SK-MEL-5 (cell line): ENCODE measurements at regions not wholly inside any gene's neighbourhood (a gene's known extent, or its start where the extent isn't known, plus 50 kb on each side); places are given as distances from the start of the nearest gene placed in this dataset.

Source experiments
- DNase-seq: peaks from one replicate; pipeline ENCODE4 v3.0.0-alpha.2; 2016; ENCODE audit warnings: low read depth, low spot score
- in situ Hi-C: cut with HindIII; loops from 2 replicates; pipeline ENCODE4 v1.10.0; 2016; ENCODE audit warnings: low sequenced_read_pairs, high pct_unique_total_duplicates, low pct_unique_long_range_greater_than_20kb

DNA sequence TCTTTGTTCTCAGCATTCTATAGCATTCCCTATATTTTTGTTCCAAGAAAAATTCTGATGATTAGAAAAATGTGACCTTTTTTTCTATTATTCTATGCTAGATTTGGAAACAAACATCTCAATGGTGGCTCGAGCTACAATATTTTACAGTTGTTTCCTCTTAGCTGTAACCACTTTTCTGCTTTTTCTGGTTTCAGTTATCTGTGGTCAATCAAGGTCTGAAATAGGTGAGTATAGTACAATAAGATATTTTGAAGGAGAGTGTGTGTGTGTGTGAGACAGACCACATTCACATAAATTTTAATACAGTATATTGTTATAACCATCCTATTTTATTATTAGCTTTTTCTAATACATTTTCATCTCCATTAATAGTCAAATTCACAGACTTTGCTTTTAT, 564.5 kb upstream of the GHITM start:
- no peak for DNase-seq
- in situ Hi-C loops: no loop called here

GRCh38 chr10:83577421-83577820, 561.9 kb upstream of the GHITM start:
- in situ Hi-C loops: no loop called here
- no peak for DNase-seq

DNA sequence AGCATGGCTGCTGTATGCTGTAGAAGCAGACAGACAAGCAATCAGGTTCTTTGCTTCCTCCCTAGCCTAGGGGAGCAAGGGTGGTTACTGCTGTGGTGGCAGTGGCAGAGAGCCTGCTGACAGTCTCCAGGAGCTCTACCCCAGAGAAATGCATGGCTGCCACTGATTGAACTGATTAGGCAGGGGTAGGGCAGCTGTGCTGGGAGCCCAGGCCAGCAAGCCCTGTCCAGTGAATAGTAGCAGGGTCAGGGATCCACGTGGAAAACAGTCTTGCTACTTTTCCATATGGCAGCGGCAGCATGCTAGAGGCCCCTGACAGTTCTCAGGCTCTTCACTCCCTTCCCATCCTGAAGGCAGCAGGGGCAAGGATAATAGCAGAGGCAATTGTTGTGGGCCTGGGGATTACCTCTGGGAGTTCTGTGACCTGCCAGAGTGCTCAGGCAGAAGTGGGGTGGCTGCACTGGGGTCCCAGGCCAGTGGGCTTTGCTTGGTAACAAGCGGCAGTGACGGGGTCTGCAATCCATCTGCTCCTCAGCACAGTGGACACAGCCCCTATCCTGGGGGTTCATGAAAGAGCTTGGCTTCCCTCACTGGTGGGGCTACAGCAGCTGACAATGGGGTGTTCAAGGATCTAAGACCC, 558.8 kb upstream of the GHITM start:
- DNase-seq: no peak
- in situ Hi-C loops: no loop called here

- DNase-seq: no peak
- in situ Hi-C loops: no loop called here
Measured at GRCh38 chr10:83582407-83583095, 556.8 kb upstream of the GHITM start.

DNA sequence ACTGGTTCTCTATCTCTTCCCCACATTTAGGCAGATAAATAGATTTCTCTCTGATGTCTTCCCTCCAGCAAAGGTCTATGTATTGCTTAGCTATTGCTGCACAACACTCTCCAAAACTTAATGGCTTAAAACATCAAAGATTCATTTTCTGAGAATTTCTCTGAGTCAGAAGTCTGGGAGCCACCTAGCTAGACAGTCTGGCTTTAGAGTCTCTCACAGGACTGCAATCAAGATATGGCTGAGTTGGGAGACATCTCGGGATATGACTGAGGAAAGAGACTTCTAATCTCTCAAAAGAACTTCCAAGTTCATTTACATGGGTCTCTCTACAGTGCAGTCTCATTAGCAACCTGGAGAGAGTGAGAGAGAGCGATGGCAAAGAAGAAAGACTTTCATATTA, 553.6 kb upstream of the GHITM start:
- no peak for DNase-seq
- in situ Hi-C loops: no loop called here

GRCh38 chr10:83592337-83592935, 546.9 kb upstream of the GHITM start:
- in situ Hi-C loops: no loop called here
- no peak for DNase-seq

DNA sequence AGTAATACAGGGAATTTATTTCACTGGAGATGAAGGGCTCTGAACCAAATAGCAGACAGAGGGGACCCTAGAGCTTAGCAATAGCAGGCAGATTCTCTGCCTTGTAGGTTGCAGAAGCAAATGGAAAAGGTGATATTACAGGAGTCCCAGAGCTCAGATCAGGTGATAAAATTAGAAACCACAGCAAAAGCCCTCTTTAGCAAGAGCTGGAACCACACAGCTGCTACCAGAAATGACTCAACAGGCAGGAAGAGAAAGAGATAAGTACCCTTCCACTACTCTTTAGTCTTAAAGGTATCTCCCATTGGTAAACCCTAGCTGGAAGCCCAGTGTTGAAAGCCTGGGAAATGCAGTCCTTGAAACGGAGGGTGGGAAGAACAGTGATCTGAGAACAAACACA, 535.6 kb upstream of the GHITM start:
- no peak for DNase-seq
- in situ Hi-C loops: no loop called here

GRCh38 chr10:83605783-83606630, 533.3 kb upstream of the GHITM start:
- in situ Hi-C loops: no loop called here
- no peak for DNase-seq

DNA sequence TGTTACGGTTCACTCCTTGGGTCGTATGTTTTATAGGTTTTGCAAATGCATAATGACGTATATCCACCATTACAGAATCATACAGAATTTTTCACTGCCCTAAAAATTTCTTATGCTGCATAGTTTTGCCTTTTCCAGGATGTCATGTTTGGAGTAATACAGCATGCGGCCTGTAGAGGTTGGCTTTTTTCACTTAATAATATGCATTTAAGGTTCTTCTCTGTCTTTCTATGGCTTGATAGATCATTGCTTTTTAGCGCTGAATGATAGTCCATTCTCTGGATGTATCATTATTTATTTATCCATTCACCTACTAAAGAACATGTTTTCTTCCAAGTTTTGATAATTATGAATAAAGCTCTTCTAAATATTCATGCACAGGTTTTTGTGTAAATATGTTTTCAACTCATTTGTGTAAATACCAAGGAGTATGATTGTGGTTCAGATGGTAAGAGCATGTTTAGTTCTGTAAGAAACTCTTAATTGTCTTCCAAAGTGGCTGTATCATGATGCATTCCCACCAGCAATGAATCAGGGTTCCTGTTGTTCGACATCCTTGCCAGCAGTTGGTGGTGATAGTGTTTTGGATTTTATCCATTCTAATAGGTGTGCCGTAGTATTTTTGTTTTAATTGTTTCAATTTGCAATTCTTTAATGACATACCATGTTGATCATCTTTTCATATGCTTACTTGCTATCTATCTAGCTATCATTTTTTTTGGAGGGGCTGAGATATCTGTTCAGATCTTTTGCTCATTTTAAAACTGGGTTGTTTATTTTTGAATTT, 531.2 kb upstream of the GHITM start:
- in situ Hi-C loops: no loop called here
- no peak for DNase-seq

DNA sequence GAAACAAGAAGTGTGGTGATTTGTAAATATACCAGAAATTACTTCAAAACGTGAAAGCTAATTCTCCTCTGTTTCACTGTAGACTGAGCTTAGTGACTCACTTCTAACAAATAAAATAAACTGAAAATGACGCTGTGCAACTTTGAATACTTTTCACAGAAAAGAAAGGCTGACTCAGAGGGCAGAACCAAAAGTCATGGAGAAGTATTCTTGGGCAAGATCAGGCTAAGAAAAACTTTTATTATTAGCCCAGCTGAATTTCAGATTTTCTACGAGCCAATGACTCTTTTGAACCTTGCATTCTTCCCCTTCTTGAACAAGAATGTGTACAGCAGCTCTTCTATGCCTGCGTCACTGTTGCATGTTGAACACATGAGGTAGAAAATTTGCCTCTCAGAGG, 527.3 kb upstream of the GHITM start:
- DNase-seq: no peak
- in situ Hi-C loops: no loop called here

DNA sequence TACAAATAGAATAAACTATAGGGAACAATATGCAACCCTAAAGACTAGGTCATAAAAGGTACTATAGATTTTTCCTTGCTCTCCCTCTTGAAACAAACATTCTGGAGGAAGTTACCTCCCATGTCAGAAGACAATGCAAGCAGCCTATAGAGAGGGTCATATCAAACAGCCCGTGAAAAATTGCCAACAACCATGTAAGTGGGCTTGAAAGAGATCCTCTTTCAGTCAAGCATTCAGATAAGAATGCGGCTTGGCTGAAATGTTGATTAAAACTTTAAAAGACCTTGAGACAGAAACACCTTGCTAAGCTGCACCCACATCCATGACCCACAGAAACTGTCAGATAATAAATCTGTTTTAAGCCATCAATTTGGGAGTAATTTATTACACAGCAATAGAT, 526.6 kb upstream of the GHITM start:
- DNase-seq: no peak
- in situ Hi-C loops: no loop called here

DNA sequence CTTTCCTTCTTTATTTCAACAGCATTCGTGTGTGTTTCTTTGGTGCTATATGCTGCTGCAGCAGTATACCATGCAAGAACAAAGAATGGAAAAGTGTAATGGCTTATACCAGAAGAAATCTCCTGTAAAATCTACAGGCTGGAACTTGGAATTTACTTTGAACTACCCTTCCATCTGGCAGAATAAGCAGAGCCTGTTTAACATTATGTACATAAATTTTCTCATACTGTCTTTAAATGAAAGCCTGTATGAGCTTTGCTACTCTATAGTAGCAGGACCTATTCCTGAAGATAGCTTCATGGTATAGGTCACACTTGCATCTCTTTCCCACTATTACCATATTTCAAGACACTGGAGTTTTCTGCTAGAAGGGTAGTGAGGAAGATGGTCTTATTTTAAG, 522.1 kb upstream of the GHITM start:
- DNase-seq: no peak
- in situ Hi-C loops: no loop called here

DNA sequence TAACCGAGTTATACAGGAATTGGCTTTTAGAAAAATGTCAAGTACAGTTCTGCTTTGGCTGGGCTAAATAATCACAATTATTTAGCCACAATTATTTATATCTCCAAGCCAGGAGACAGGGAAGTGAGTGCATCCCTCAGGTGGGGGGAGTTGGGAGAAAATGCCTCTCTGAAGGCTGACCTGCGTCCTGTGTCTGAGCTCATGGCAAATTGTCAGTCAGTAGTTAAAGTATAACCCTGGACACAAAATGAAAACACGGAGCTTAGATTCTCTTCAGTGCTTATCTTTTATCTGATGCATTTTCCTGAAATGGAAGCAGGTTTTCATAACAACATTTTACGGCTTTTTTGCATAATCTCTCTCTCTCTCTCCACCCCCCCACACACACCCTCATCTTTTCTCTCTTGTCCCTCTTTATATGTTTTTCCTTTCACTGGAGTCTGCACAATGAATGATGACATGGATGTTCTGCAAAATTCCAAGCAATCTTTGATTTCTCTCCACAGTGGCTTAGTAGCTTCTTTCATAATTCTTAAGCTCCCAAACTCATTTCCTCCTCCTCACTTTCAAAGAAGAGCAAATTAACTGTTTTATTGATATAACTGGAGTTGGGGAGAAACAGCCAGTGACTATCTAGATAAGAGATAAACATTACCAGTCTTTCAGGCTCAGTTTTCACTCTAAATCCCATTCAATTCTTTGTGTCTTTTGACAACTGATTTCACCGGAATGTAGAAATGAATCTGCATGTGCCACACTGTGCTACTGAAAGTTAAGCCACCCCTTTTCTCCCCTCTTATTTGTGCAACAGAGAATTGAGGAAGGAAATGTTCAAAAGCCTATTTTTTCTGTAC, 521.4 kb upstream of the GHITM start:
- DNase-seq: no peak
- in situ Hi-C loops: no loop called here

GRCh38 chr10:83625831-83626360, 513.4 kb upstream of the GHITM start:
- DNase-seq: no peak
- in situ Hi-C loops: no loop called here

GRCh38 chr10:83632701-83633100, 506.6 kb upstream of the GHITM start:
- in situ Hi-C loops: no loop called here
- DNase-seq: no peak

DNA sequence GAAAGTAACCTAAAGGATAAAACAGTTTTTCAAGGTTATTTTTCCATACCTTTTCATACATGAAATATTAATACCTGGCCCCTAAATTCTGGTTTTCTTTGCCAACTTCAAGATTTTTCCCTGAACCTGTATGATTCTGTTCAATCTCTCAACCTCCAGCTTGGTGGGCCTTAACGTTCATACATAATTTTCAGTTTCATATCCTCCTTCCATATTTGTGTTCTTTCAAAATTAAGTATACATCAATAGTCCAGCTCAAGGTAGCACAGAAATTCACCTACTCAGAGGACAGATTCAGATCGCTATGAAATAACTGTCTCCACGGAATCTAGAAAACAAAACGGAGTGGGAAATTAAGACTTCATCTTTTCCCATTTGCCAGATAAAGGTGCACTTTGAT, 505.8 kb upstream of the GHITM start:
- in situ Hi-C loops: no loop called here
- DNase-seq: no peak

GRCh38 chr10:83636826-83637225, 502.5 kb upstream of the GHITM start:
- no peak for DNase-seq
- in situ Hi-C loops: no loop called here
